Activated CD8-positive, alpha-beta memory T cell treated with anti-CD3 and anti-CD28 coated beads for 36 hours (primary cell): ENCODE measurements at regions not wholly inside any gene's neighbourhood (a gene's known extent, or its start where the extent isn't known, plus 50 kb on each side); places are given as distances from the start of the nearest gene placed in this dataset.
"Not testable (repeated sequence)": the region's sequence is repeated elsewhere in the genome, so short reads cannot be mapped to it uniquely, and the experiment has no call there.

Experiments
- CTCF ChIA-PET: fragments of 350-600 bp; sonication (Branson Sonifier 250); formaldehyde crosslinking; loops from one replicate; lab custom pipeline; 2021; ENCODE audit warnings: antibody characterized with exemption; lab: Charles Lee
- POLR2A ChIA-PET: fragments of 350-600 bp; sonication (Branson Sonifier 250); formaldehyde crosslinking; loops from one replicate; lab custom pipeline; 2021; ENCODE audit warnings: antibody characterized with exemption; lab: Charles Lee

GRCh38 chr11:26878959-26879581 lies 114.8 kb upstream of the FIBIN start:
- POLR2A ChIA-PET, result no interaction called here
- CTCF ChIA-PET, result no interaction called here

GRCh38 chr11:26882363-26882880 lies 111.5 kb upstream of the FIBIN start:
- CTCF ChIA-PET, POLR2A ChIA-PET: not testable (repeated sequence)

- ChIA-PET POLR2A (no interaction called here), CTCF (no interaction called here)
These were observed 102.4 kb upstream of the FIBIN start for GRCh38 chr11:26891501-26891900.

GRCh38 chr11:26896719-26897118 lies 97.2 kb upstream of the FIBIN start:
- POLR2A ChIA-PET, result no interaction called here
- CTCF ChIA-PET, result no interaction called here

GRCh38 chr11:26898799-26899198 lies 95.1 kb upstream of the FIBIN start:
- ChIA-PET POLR2A (no interaction called here), CTCF (no interaction called here)

- ChIA-PET CTCF (no interaction called here), POLR2A (no interaction called here)
These were observed 92.8 kb upstream of the FIBIN start for GRCh38 chr11:26901162-26901561.

- POLR2A ChIA-PET, result no interaction called here
- CTCF ChIA-PET, result no interaction called here
These were observed 89.8 kb upstream of the FIBIN start for GRCh38 chr11:26904132-26904531.

- POLR2A ChIA-PET, result no interaction called here
- CTCF ChIA-PET, result no interaction called here
These were observed 89.1 kb upstream of the FIBIN start for GRCh38 chr11:26904801-26905200.

- ChIA-PET CTCF (no interaction called here), POLR2A (no interaction called here)
These were observed 88.5 kb upstream of the FIBIN start for GRCh38 chr11:26905368-26905767.

GRCh38 chr11:26909515-26909914 lies 84.4 kb upstream of the FIBIN start:
- CTCF ChIA-PET, result no interaction called here
- POLR2A ChIA-PET, result no interaction called here

GRCh38 chr11:26909991-26910591 lies 83.8 kb upstream of the FIBIN start:
- POLR2A ChIA-PET, result no interaction called here
- CTCF ChIA-PET, result no interaction called here

GRCh38 chr11:26914968-26915367 lies 78.9 kb upstream of the FIBIN start:
- ChIA-PET CTCF (no interaction called here), POLR2A (no interaction called here)

GRCh38 chr11:26916805-26917204 lies 77.1 kb upstream of the FIBIN start:
- POLR2A ChIA-PET, result no interaction called here

GRCh38 chr11:26928582-26928981 lies 65.3 kb upstream of the FIBIN start:
- CTCF ChIA-PET, result no interaction called here
- POLR2A ChIA-PET, result no interaction called here

More at GRCh38 chr11:26916805-26917204, 77.1 kb upstream of the FIBIN start:
- CTCF ChIA-PET, result no interaction called here

- POLR2A ChIA-PET, result no interaction called here
- CTCF ChIA-PET, result no interaction called here
These were observed 64.0 kb upstream of the FIBIN start for GRCh38 chr11:26929806-26930517.

GRCh38 chr11:26930518-26931247 lies 63.2 kb upstream of the FIBIN start:
- CTCF ChIA-PET, result no interaction called here
- POLR2A ChIA-PET, result no interaction called here

- ChIA-PET CTCF (no interaction called here), POLR2A (no interaction called here)
These were observed 62.7 kb upstream of the FIBIN start for GRCh38 chr11:26931248-26931631.

- ChIA-PET POLR2A (no interaction called here), CTCF (no interaction called here)
These were observed 62.0 kb upstream of the FIBIN start for GRCh38 chr11:26931881-26932280.

GRCh38 chr11:26936109-26936508 lies 57.8 kb upstream of the FIBIN start:
- ChIA-PET POLR2A (no interaction called here), CTCF (no interaction called here)

- CTCF ChIA-PET, result no interaction called here
- POLR2A ChIA-PET, result no interaction called here
These were observed 56.5 kb upstream of the FIBIN start for GRCh38 chr11:26937386-26937785.
